RWPE2 (cell line): ENCODE measurements at regions not wholly inside any gene's neighbourhood (a gene's known extent, or its start where the extent isn't known, plus 50 kb on each side); places are given as distances from the start of the nearest gene placed in this dataset.

ENCODE experiments used
- ATAC-seq: fragments of 200-7000 bp; cut with Tn5 transposase; 3 replicates; pipeline ENCODE4 v1.9.1; 2021; ENCODE audit warnings: low read depth
- DNase-seq: peaks from one replicate; pipeline ENCODE4 v3.0.0-alpha.2; 2020; ENCODE audit warnings: low spot score
- H3K27ac ChIP-seq: fragments of 450-650 bp; 2 replicates; pipeline ENCODE4 v1.5.1; 2017; ENCODE audit warnings: mild to moderate bottlenecking; ENCODE audit not compliant: poor library complexity, severe bottlenecking
- H3K27me3 ChIP-seq: fragments of 250-450 bp; sonication (Bioruptor Pico); 2 replicates; pipeline ENCODE4 v1.5.1; 2021; ENCODE audit warnings: mild to moderate bottlenecking, moderate library complexity; ENCODE audit not compliant: insufficient read depth, poor library complexity, severe bottlenecking
- H3K36me3 ChIP-seq: fragments of 250-450 bp; sonication (Bioruptor Pico); 2 replicates; pipeline ENCODE4 v1.5.1; 2020; ENCODE audit warnings: low read depth, mild to moderate bottlenecking, moderate library complexity
- H3K4me1 ChIP-seq: fragments of 250-450 bp; sonication (Bioruptor Pico); 2 replicates; pipeline ENCODE4 v1.5.1; 2021; ENCODE audit warnings: mild to moderate bottlenecking, moderate library complexity; ENCODE audit not compliant: insufficient read depth, poor library complexity, severe bottlenecking
- H3K4me3 ChIP-seq: fragments of 250-450 bp; sonication (Bioruptor Pico); 2 replicates; pipeline ENCODE4 v1.5.1; 2021; ENCODE audit warnings: mild to moderate bottlenecking, moderate library complexity; ENCODE audit not compliant: severe bottlenecking
- H3K9me3 ChIP-seq: fragments of 250-450 bp; sonication (Bioruptor Pico); 2 replicates; pipeline ENCODE4 v1.5.1; 2021; ENCODE audit warnings: mild to moderate bottlenecking, moderate library complexity; ENCODE audit not compliant: severe bottlenecking
- CTCF ChIP-seq: fragments of 450-650 bp; IDR thresholded peaks from one replicate; pipeline ENCODE4 v1.5.1; 2017; ENCODE audit warnings: mild to moderate bottlenecking, moderate library complexity; ENCODE audit not compliant: poor library complexity, severe bottlenecking

GRCh38 chr17:55645361-55645760, 77.3 kb downstream of the TMEM100 start:
- Histone ChIP-seq H3K27me3 (peaks cover 4% of the 10 kb centered on the region), H3K4me3 (no peak overlapping the region), H3K4me1 (no peaks in the 10 kb centered on the region), H3K27ac (no peak overlapping the region), H3K36me3 (no peaks in the 10 kb centered on the region), H3K9me3 (no peaks in the 10 kb centered on the region)
- no peak for TF ChIP-seq CTCF
- ATAC-seq, result no peak
- no peak for DNase-seq

DNA sequence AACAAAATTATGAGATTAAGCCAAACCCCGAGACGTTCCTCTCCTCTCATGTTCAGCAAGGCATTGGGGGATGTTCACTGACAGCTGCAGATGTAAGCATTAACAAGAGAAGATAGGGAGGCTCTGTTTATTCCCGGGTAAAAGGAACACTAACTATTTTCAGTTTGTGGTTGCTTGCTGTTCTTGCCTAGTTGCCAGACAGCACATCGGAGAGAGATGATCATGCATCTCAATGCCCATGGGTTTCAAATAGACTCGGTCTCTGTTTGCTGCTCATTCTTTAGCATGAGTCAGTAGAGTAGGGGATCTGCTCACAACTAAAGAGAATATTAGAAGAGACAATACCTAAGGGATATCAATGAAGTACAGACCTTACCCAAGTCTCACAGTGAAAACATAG, 78.3 kb downstream of the TMEM100 start:
- ATAC-seq (no peak), DNase-seq (no peak)
- H3K27ac ChIP-seq, result no peak overlapping the region
- no peaks in the 10 kb centered on the region for H3K36me3 ChIP-seq
- no peaks in the 10 kb centered on the region for H3K4me1 ChIP-seq
- H3K9me3 ChIP-seq, result no peaks in the 10 kb centered on the region
- TF ChIP-seq CTCF, result no peak
- H3K4me3 ChIP-seq, result no peak overlapping the region
- peaks cover 4% of the 10 kb centered on the region for H3K27me3 ChIP-seq

- Histone ChIP-seq H3K27me3 (peaks cover 4% of the 10 kb centered on the region), H3K4me3 (no peak overlapping the region), H3K27ac (no peak overlapping the region), H3K4me1 (no peaks in the 10 kb centered on the region), H3K9me3 (no peaks in the 10 kb centered on the region), H3K36me3 (no peaks in the 10 kb centered on the region)
- ATAC-seq (no peak), DNase-seq (no peak)
- TF ChIP-seq CTCF, result no peak
These were observed 79.9 kb downstream of the TMEM100 start for GRCh38 chr17:55642741-55643140.

GRCh38 chr17:55641676-55642081, 81.0 kb downstream of the TMEM100 start:
- Histone ChIP-seq H3K27me3 (no peaks in the 10 kb centered on the region), H3K9me3 (no peaks in the 10 kb centered on the region), H3K36me3 (no peaks in the 10 kb centered on the region), H3K4me1 (no peaks in the 10 kb centered on the region), H3K27ac (no peak overlapping the region), H3K4me3 (no peak overlapping the region)
- DNase-seq (no peak), ATAC-seq (no peak)
- TF ChIP-seq CTCF, result peak; percentile 28

GRCh38 chr17:55639096-55639495, 83.6 kb downstream of the TMEM100 start:
- Histone ChIP-seq H3K9me3 (no peaks in the 10 kb centered on the region), H3K27me3 (no peaks in the 10 kb centered on the region), H3K27ac (no peak overlapping the region), H3K4me3 (no peak overlapping the region), H3K36me3 (no peaks in the 10 kb centered on the region), H3K4me1 (no peaks in the 10 kb centered on the region)
- DNase-seq (no peak), ATAC-seq (no peak)
- TF ChIP-seq CTCF, result no peak
